Sigmoid colon (tissue), 6 donors: ENCODE measurements at regions not wholly inside any gene's neighbourhood (a gene's known extent, or its start where the extent isn't known, plus 50 kb on each side); places are given as distances from the start of the nearest gene placed in this dataset.

Experiments
- DNase-seq: peaks from one replicate; pipeline ENCODE4 v3.0.0-alpha.2; 2019
- H3K27ac ChIP-seq, 4 donors: fragments of 200-600 bp; sonication (generic); one replicate each; pipeline ENCODE4 v1.5.1; 2016 to 2019; ENCODE audit warnings: mild to moderate bottlenecking in 1 of 4
- H3K27me3 ChIP-seq, 3 donors: fragments of 200-600 bp; sonication (generic); one replicate each; pipeline ENCODE4 v1.5.1; 2019; ENCODE audit warnings: mild to moderate bottlenecking in 1 of 3
- H3K36me3 ChIP-seq, 4 donors: fragments of 200-600 bp; sonication (generic); one replicate each; pipeline ENCODE4 v1.5.1; 2016 to 2019
- H3K4me1 ChIP-seq, 4 donors: fragments of 200-600 bp; sonication (generic); one replicate each; pipeline ENCODE4 v1.5.1; 2017 to 2019
- H3K4me3 ChIP-seq, 4 donors: fragments of 200-600 bp; sonication (generic); one replicate each; pipeline ENCODE4 v1.5.1; 2017 to 2019; ENCODE audit warnings: mild to moderate bottlenecking in 2 of 4, moderate library complexity in 1 of 4
- H3K9me3 ChIP-seq, 4 donors: fragments of 200-600 bp in 3 of 4; sonication (generic) in 3 of 4; one replicate each; pipeline versions ENCODE4 v1.5.1 to v1.6.1; 2013 to 2019
- CTCF ChIP-seq, 4 experiments: fragments of 450-650 bp in 3 of 4; fragments of 200-600 bp in 1 of 4; IDR thresholded peaks; one replicate each; pipeline ENCODE4 v1.5.1; 2016 to 2019; ENCODE audit warnings: antibody characterized with exemption in 4 of 4, mild to moderate bottlenecking in 3 of 4, moderate library complexity in 2 of 4
- EP300 ChIP-seq, 4 donors: sonication (generic); formaldehyde crosslinking; IDR thresholded peaks; one replicate each; pipeline ENCODE4 v1.6.1; 2017; ENCODE audit warnings: antibody characterized with exemption in 4 of 4
- POLR2A ChIP-seq, 2 donors: fragments of 450-650 bp; IDR thresholded peaks; one replicate each; pipeline ENCODE4 v1.6.1; 2016; ENCODE audit warnings: antibody characterized with exemption in 2 of 2, mild to moderate bottlenecking in 2 of 2, moderate library complexity in 2 of 2
- POLR2AphosphoS5 ChIP-seq, 4 donors: sonication (generic); formaldehyde crosslinking; IDR thresholded peaks; one replicate each; pipeline ENCODE4 v1.6.1; 2017; ENCODE audit warnings: antibody characterized with exemption in 4 of 4
- WGBS, 2 donors: extraction: QIAGEN DNeasy Blood & Tissue Kit; methylation state at CpG; one replicate each; pipeline ENCODE4 v1.1.7; 2013; 5-methylcytosine and 5-hydroxymethylcytosine counted together
- intact Hi-C: fragments of 100-400 bp; cut with DNase I; formaldehyde crosslinking; loops from one replicate; pipeline ENCODE4 v1.15.1; 2023
- donor health status: healthy with polysubstance abuse.
- donor health status: healthy.

DNA sequence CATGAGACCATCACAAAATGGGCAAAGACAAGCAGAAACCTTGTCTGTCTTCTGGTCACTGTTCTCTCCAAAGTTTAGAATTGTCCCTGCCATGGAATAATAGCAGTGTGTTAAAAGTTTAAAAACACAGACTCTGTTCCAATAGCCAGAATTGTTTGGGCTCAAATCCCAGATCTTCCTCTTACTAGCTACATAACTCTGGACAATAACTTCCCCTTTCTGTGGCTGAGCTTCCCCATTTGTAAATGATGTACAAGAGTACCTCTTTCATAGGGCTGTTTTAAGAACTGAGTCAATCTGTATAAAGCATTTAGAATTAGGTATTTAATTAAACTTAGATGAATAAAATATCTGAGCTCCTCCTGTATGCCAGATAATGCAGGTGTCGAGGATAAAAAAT is 623.0 kb downstream of the NTRK3 start:
- Histone ChIP-seq H3K4me3 (no peak overlapping the region), H3K36me3 (no peaks in the 10 kb centered on the region), H3K4me1 (peaks cover 0 to 18% (median 5%) of the 10 kb centered on the region in 4 donors), H3K27ac (no peak overlapping the region), H3K9me3 (no peaks in the 10 kb centered on the region), H3K27me3 (no peaks in the 10 kb centered on the region)
- TF ChIP-seq POLR2AphosphoS5 (IDR thresholded peaks at IDR 0.05) (no peak), POLR2A (IDR thresholded peaks at IDR 0.05) (no peak), EP300 (IDR thresholded peaks at IDR 0.05) (no peak), CTCF (IDR thresholded peaks at IDR 0.05) (no peak)
- intact Hi-C loops, result no loop called here
- DNase-seq, result no peak
- WGBS, 2 donors, result 76 to 85% methylated on average over 1 of the region's 1 CpG

GRCh38 chr15:87632364-87632763 is 624.2 kb downstream of the NTRK3 start:
- no peaks in the 10 kb centered on the region for H3K9me3 ChIP-seq
- no peak overlapping the region for H3K4me3 ChIP-seq
- no peaks in the 10 kb centered on the region for H3K36me3 ChIP-seq
- no peak for DNase-seq
- H3K27me3 ChIP-seq, result no peaks in the 10 kb centered on the region
- peaks cover 0 to 23% (median 8%) of the 10 kb centered on the region in 4 donors for H3K4me1 ChIP-seq
- intact Hi-C loops, result no loop called here
- H3K27ac ChIP-seq, result no peak overlapping the region
- no peak for TF ChIP-seq CTCF (IDR thresholded peaks at IDR 0.05)
- no peak for TF ChIP-seq POLR2A (IDR thresholded peaks at IDR 0.05)
- no peak for TF ChIP-seq EP300 (IDR thresholded peaks at IDR 0.05)
- no peak for TF ChIP-seq POLR2AphosphoS5 (IDR thresholded peaks at IDR 0.05)

DNA sequence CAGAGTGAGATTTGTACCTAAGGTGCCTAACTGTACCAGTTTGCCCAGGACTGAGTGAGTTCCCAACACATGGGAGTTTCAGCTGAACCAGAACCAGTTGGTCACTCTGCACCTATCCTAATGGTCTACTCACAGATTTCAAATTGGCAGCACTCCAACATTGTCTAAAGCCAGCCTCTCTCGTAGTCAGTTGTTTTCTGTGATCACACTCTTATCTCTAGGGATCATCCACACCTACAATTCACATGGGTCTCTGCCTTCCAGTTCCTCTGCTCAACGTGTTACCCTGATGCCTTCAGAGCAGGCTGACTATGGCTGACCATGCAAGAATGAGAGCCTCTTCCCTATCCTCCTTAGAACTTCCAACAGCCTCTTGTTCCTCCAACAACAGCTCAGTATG is 624.8 kb downstream of the NTRK3 start:
- Histone ChIP-seq H3K4me1 (peaks cover 0 to 23% (median 8%) of the 10 kb centered on the region in 4 donors), H3K27me3 (no peaks in the 10 kb centered on the region), H3K4me3 (no peak overlapping the region), H3K27ac (no peak overlapping the region), H3K36me3 (no peaks in the 10 kb centered on the region), H3K9me3 (no peaks in the 10 kb centered on the region)
- DNase-seq, result no peak
- TF ChIP-seq CTCF (IDR thresholded peaks at IDR 0.05), result no peak
- no peak for TF ChIP-seq EP300 (IDR thresholded peaks at IDR 0.05)
- TF ChIP-seq POLR2A (IDR thresholded peaks at IDR 0.05), result no peak
- TF ChIP-seq POLR2AphosphoS5 (IDR thresholded peaks at IDR 0.05), result no peak
- WGBS, 2 donors, result 15 to 59% methylated on average over 2 of the region's 2 CpGs
- intact Hi-C loops, result no loop called here

DNA sequence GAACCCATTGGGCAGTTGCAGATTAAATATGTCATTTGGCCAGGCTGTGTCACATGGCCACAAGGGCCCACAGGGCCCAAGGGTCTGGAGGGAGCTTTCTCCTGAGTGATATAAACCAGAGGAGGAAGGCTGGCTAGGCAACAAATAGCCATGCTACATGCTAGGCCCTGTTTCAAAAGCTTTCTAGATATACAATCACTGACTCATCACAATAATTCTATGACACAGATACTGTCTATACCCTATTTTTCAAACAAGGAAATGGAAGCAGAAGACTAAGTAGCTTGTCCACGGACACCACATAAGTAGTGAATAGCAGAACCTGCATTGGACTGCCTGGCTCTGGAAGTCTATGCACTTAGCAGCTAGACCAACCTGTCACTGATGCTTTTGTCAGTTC is 625.4 kb downstream of the NTRK3 start:
- no peak for DNase-seq
- no peaks in the 10 kb centered on the region for H3K27me3 ChIP-seq
- TF ChIP-seq POLR2A (IDR thresholded peaks at IDR 0.05) (no peak), EP300 (IDR thresholded peaks at IDR 0.05) (no peak), POLR2AphosphoS5 (IDR thresholded peaks at IDR 0.05) (no peak), CTCF (IDR thresholded peaks at IDR 0.05) (no peak)
- peaks cover 0 to 23% (median 8%) of the 10 kb centered on the region in 4 donors for H3K4me1 ChIP-seq
- 72 to 80% methylated on average over 1 of the region's 1 CpG for WGBS, 2 donors
- no peak overlapping the region for H3K27ac ChIP-seq
- no peak overlapping the region for H3K4me3 ChIP-seq
- H3K9me3 ChIP-seq, result no peaks in the 10 kb centered on the region
- intact Hi-C loops, result no loop called here
- no peaks in the 10 kb centered on the region for H3K36me3 ChIP-seq

- H3K9me3 ChIP-seq, result no peaks in the 10 kb centered on the region
- peaks cover 0 to 21% (median 8%) of the 10 kb centered on the region in 4 donors for H3K4me1 ChIP-seq
- no peak overlapping the region for H3K4me3 ChIP-seq
- no peaks in the 10 kb centered on the region for H3K27me3 ChIP-seq
- peak overlapping the region in 1 of 4 donors; percentile 45 for H3K27ac ChIP-seq
- intact Hi-C loops, result no loop called here
- WGBS, 2 donors, result 44 to 45% methylated on average over 3 of the region's 3 CpGs
- no peak for DNase-seq
- H3K36me3 ChIP-seq, result no peaks in the 10 kb centered on the region
- TF ChIP-seq CTCF (IDR thresholded peaks at IDR 0.05), result no peak
- TF ChIP-seq POLR2A (IDR thresholded peaks at IDR 0.05), result no peak
- TF ChIP-seq EP300 (IDR thresholded peaks at IDR 0.05), result no peak
- TF ChIP-seq POLR2AphosphoS5 (IDR thresholded peaks at IDR 0.05), result no peak
Observed at GRCh38 chr15:87628311-87628710, 628.2 kb downstream of the NTRK3 start.
